ENCODE measurements at regions not wholly inside any gene's neighbourhood (a gene's known extent, or its start where the extent isn't known, plus 50 kb on each side); places are given as distances from the start of the nearest gene placed in this dataset.

DNA sequence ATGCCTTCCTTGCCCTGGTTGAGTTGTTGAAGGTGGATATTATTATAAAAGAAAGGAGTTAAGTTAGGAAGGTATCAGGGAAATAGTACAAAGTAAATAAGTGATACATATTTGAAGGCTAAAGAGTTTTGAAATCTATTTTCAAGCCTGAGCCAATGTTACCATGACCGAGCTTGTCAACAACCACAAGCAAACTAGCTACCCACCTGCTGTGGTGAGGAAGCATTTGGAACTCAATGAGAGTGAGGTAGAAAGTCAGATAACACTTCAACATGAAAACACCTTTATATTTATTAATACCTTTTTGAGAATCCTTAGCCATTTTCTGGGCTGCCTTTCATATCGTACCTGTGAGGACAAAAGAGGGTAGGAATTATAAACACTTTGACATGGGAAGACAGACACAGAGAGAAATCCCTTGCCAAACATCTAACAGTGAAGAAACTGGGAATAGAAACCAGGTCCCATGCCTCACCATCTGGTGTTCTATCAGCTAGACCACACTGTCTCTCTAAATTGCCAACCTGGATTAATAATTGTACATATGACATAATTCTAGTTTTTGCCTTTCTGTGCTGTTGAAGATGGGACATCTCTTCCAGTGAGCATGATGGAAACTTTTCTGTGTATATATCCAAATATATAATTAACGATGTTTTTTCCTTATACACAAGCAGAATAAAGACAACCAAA lies 606.4 kb upstream of the NR3C2 start:
- Histone ChIP-seq H3K4me1 (ENCODE audit: control insufficient read depth in 1 of 2, insufficient read depth in 2 of 2, low read depth in 1 of 2, low read length in 1 of 2) (no peaks in the 10 kb centered on the region), H4K20me1 (ENCODE audit: insufficient read depth) (no peaks in the 10 kb centered on the region), H3K36me3 (replicated peaks in 1 of 2; ENCODE audit: control insufficient read depth in 1 of 2, insufficient read depth in 2 of 2, low read length in 1 of 2) (no peaks in the 10 kb centered on the region), H3K9me3 (no peaks in the 10 kb centered on the region), H2AFZ (ENCODE audit: low read depth) (no peak overlapping the region), H3F3A (replicated peaks; ENCODE audit: insufficient read depth) (no peaks in the 10 kb centered on the region), H3K79me2 (ENCODE audit: insufficient read depth) (no peaks in the 10 kb centered on the region), H3K4me3 (ENCODE audit: low read depth in 2 of 2, low read length in 1 of 2) (no peak overlapping the region), H3K4me2 (no peak overlapping the region), H3K9me2 (no peaks in the 10 kb centered on the region), H3K27me3 (ENCODE audit: insufficient read depth) (no peaks in the 10 kb centered on the region), H3K27ac (ENCODE audit: low read depth in 2 of 2, low read length in 1 of 2) (no peak overlapping the region), H3K9ac (no peak overlapping the region)
- no peak for DNase-seq
- WGBS (ENCODE audit: low lambda C conversion rate): 1% methylated on average over 3 of the region's 3 CpGs
- POLR2A ChIA-PET: no interaction called here
- no peak for TF ChIP-seq MXI1 (IDR thresholded peaks at IDR 0.05; ENCODE audit: low read depth, low read length)
- TF ChIP-seq JUND (IDR thresholded peaks at IDR 0.05): no peak
- TF ChIP-seq, protein P1, sequence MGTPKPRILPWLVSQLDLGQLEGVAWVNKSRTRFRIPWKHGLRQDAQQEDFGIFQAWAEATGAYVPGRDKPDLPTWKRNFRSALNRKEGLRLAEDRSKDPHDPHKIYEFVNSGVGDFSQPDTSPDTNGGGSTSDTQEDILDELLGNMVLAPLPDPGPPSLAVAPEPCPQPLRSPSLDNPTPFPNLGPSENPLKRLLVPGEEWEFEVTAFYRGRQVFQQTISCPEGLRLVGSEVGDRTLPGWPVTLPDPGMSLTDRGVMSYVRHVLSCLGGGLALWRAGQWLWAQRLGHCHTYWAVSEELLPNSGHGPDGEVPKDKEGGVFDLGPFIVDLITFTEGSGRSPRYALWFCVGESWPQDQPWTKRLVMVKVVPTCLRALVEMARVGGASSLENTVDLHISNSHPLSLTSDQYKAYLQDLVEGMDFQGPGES (IDR thresholded peaks at IDR 0.05; ENCODE audit: low read depth, low read length): no peak
- TF ChIP-seq RCOR1 (IDR thresholded peaks at IDR 0.05; ENCODE audit: low read length): no peak
- TF ChIP-seq EZH2phosphoT487 (IDR thresholded peaks at IDR 0.05; ENCODE audit: borderline replicate concordance, low read depth): no peak
- CTCF ChIA-PET: no interaction called here

- ChIA-PET POLR2A (no interaction called here), CTCF (no interaction called here)
- H3F3A ChIP-seq (replicated peaks; ENCODE audit: insufficient read depth): no peaks in the 10 kb centered on the region
- H4K20me1 ChIP-seq (ENCODE audit: insufficient read depth): no peaks in the 10 kb centered on the region
- H3K4me1 ChIP-seq (ENCODE audit: control insufficient read depth in 1 of 2, insufficient read depth in 2 of 2, low read depth in 1 of 2, low read length in 1 of 2): no peaks in the 10 kb centered on the region
- no peak overlapping the region for H3K4me2 ChIP-seq
- H3K27me3 ChIP-seq (ENCODE audit: insufficient read depth): no peaks in the 10 kb centered on the region
- no peaks in the 10 kb centered on the region for H3K36me3 ChIP-seq (replicated peaks in 1 of 2; ENCODE audit: control insufficient read depth in 1 of 2, insufficient read depth in 2 of 2, low read length in 1 of 2)
- no peak for DNase-seq
- no peak overlapping the region for H3K9ac ChIP-seq
- WGBS (ENCODE audit: low lambda C conversion rate): 4% methylated on average over 2 of the region's 2 CpGs
- H3K79me2 ChIP-seq (ENCODE audit: insufficient read depth): no peaks in the 10 kb centered on the region
- no peak overlapping the region for H2AFZ ChIP-seq (ENCODE audit: low read depth)
- no peaks in the 10 kb centered on the region for H3K9me2 ChIP-seq
- no peak overlapping the region for H3K27ac ChIP-seq (ENCODE audit: low read depth in 2 of 2, low read length in 1 of 2)
- H3K4me3 ChIP-seq (ENCODE audit: low read depth in 2 of 2, low read length in 1 of 2): no peak overlapping the region
- no peaks in the 10 kb centered on the region for H3K9me3 ChIP-seq
- TF ChIP-seq EP300 (IDR thresholded peaks at IDR 0.05; ENCODE audit: borderline replicate concordance in 1 of 2, low read depth in 1 of 2, low read length in 1 of 2) (no peak), SIN3A (IDR thresholded peaks at IDR 0.05; ENCODE audit: borderline replicate concordance, low read depth, low read length) (no peak), YY1 (IDR thresholded peaks at IDR 0.05; ENCODE audit: low read depth) (no peak), EZH2phosphoT487 (IDR thresholded peaks at IDR 0.05; ENCODE audit: borderline replicate concordance, low read depth) (no peak), GABPA (IDR thresholded peaks at IDR 0.05; ENCODE audit: low read depth) (no peak), RXRA (IDR thresholded peaks at IDR 0.05; ENCODE audit: borderline replicate concordance, low read depth) (no peak), MAX (IDR thresholded peaks at IDR 0.05; ENCODE audit: low read depth) (no peak), ZBTB33 (IDR thresholded peaks at IDR 0.05; ENCODE audit: borderline replicate concordance, low read depth) (no peak), MXI1 (IDR thresholded peaks at IDR 0.05; ENCODE audit: low read depth, low read length) (no peak), RCOR1 (IDR thresholded peaks at IDR 0.05; ENCODE audit: low read length) (no peak), TCF12 (IDR thresholded peaks at IDR 0.05) (no peak), TEAD4 (IDR thresholded peaks at IDR 0.05; ENCODE audit: borderline replicate concordance, insufficient read depth) (no peak), SMC3 (IDR thresholded peaks at IDR 0.05; ENCODE audit: low read depth, low read length) (no peak), JUND (IDR thresholded peaks at IDR 0.05) (no peak), FOXJ3 (CRISPR knock-in tag; IDR thresholded peaks at IDR 0.05) (no peak), RAD21 (IDR thresholded peaks at IDR 0.05; ENCODE audit: low read length) (no peak)
- TF ChIP-seq, protein P2, sequence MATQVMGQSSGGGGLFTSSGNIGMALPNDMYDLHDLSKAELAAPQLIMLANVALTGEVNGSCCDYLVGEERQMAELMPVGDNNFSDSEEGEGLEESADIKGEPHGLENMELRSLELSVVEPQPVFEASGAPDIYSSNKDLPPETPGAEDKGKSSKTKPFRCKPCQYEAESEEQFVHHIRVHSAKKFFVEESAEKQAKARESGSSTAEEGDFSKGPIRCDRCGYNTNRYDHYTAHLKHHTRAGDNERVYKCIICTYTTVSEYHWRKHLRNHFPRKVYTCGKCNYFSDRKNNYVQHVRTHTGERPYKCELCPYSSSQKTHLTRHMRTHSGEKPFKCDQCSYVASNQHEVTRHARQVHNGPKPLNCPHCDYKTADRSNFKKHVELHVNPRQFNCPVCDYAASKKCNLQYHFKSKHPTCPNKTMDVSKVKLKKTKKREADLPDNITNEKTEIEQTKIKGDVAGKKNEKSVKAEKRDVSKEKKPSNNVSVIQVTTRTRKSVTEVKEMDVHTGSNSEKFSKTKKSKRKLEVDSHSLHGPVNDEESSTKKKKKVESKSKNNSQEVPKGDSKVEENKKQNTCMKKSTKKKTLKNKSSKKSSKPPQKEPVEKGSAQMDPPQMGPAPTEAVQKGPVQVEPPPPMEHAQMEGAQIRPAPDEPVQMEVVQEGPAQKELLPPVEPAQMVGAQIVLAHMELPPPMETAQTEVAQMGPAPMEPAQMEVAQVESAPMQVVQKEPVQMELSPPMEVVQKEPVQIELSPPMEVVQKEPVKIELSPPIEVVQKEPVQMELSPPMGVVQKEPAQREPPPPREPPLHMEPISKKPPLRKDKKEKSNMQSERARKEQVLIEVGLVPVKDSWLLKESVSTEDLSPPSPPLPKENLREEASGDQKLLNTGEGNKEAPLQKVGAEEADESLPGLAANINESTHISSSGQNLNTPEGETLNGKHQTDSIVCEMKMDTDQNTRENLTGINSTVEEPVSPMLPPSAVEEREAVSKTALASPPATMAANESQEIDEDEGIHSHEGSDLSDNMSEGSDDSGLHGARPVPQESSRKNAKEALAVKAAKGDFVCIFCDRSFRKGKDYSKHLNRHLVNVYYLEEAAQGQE (IDR thresholded peaks at IDR 0.05; ENCODE audit: low read depth, low read length): no peak
- TF ChIP-seq, protein P3, sequence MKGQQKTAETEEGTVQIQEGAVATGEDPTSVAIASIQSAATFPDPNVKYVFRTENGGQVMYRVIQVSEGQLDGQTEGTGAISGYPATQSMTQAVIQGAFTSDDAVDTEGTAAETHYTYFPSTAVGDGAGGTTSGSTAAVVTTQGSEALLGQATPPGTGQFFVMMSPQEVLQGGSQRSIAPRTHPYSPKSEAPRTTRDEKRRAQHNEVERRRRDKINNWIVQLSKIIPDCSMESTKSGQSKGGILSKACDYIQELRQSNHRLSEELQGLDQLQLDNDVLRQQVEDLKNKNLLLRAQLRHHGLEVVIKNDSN (IDR thresholded peaks at IDR 0.05; ENCODE audit: borderline replicate concordance, low read depth): no peak
Measured at GRCh38 chr4:149047368-149047767, 605.2 kb upstream of the NR3C2 start.

All from SK-N-SH (cell line).